ENCODE measurements at regions not wholly inside any gene's neighbourhood (a gene's known extent, or its start where the extent isn't known, plus 50 kb on each side); places are given as distances from the start of the nearest gene placed in this dataset.

- TF ChIP-seq, protein P1, sequence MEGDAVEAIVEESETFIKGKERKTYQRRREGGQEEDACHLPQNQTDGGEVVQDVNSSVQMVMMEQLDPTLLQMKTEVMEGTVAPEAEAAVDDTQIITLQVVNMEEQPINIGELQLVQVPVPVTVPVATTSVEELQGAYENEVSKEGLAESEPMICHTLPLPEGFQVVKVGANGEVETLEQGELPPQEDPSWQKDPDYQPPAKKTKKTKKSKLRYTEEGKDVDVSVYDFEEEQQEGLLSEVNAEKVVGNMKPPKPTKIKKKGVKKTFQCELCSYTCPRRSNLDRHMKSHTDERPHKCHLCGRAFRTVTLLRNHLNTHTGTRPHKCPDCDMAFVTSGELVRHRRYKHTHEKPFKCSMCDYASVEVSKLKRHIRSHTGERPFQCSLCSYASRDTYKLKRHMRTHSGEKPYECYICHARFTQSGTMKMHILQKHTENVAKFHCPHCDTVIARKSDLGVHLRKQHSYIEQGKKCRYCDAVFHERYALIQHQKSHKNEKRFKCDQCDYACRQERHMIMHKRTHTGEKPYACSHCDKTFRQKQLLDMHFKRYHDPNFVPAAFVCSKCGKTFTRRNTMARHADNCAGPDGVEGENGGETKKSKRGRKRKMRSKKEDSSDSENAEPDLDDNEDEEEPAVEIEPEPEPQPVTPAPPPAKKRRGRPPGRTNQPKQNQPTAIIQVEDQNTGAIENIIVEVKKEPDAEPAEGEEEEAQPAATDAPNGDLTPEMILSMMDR (conservative IDR thresholded peaks at IDR 0.05; ENCODE audit: low read depth, low read length): no peak
- TF ChIP-seq RAD21 (IDR thresholded peaks at IDR 0.05; ENCODE audit: low read length) (no peak), POLR2A (IDR thresholded peaks at IDR 0.05; ENCODE audit: low read depth, low read length) (no peak), SMC3 (IDR thresholded peaks at IDR 0.05; ENCODE audit: low read depth, low read length) (no peak), MAZ (IDR thresholded peaks at IDR 0.05; ENCODE audit: borderline replicate concordance, low read depth, low read length) (no peak), CHD1 (IDR thresholded peaks at IDR 0.05; ENCODE audit: low read depth, low read length) (no peak), BHLHE40 (IDR thresholded peaks at IDR 0.05; ENCODE audit: low read depth, low read length) (no peak), CEBPB (IDR thresholded peaks at IDR 0.05; ENCODE audit: low read depth, low read length) (no peak), RFX5 (IDR thresholded peaks at IDR 0.05; ENCODE audit: low read depth, low read length) (no peak), USF2 (IDR thresholded peaks at IDR 0.05; ENCODE audit: low read depth, low read length) (no peak), MXI1 (IDR thresholded peaks at IDR 0.05; ENCODE audit: borderline replicate concordance, low read depth, low read length) (no peak), MAFK (IDR thresholded peaks at IDR 0.05; ENCODE audit: low read depth, low read length) (no peak), NFE2L2 (IDR thresholded peaks at IDR 0.05; ENCODE audit: low read depth, low read length) (no peak)
Measured at GRCh38 chr7:117941138-117941810, 68.0 kb upstream of the CTTNBP2 start.

Data from IMR-90 (cell line).